IMR-90 (cell line): ENCODE measurements at regions not wholly inside any gene's neighbourhood (a gene's known extent, or its start where the extent isn't known, plus 50 kb on each side); places are given as distances from the start of the nearest gene placed in this dataset.
"Not testable (repeated sequence)": the region's sequence is repeated elsewhere in the genome, so short reads cannot be mapped to it uniquely, and the experiment has no call there.

Source experiments
- ATAC-seq: fragments of 200-7000 bp; cut with Tn5 transposase; 2 replicates; pipeline ENCODE4 v1.9.1; 2020; ENCODE audit warnings: low read depth, mild to moderate bottlenecking, moderate library complexity
- BruUV-seq: library from RNA; stranded (reverse); fragments of 400-500 nt; replicated peaks from 2 replicates; lab custom pipeline; 2021; lab: Mats Ljungman, UMichigan
- CTCF ChIA-PET: fragments of 300-600 bp; formaldehyde crosslinking; extraction: SDS; loops from one replicate; lab custom pipeline; 2021; ENCODE audit warnings: antibody characterized with exemption; lab: Yijun Ruan, JAX
- POLR2A ChIA-PET: fragments of 300-600 bp; sonication (Branson Sonifier 250); formaldehyde crosslinking; loops from one replicate; lab custom pipeline; 2022; ENCODE audit warnings: antibody characterized with exemption; ENCODE audit not compliant: unreplicated experiment; lab: Charles Lee
- DNase-seq: peaks from one replicate; pipeline ENCODE4 v3.0.0; 2013
- H2AFZ ChIP-seq: replicated peaks from 2 replicates; pipeline ENCODE3; 2013; ENCODE audit warnings: low read length, mild to moderate bottlenecking; ENCODE audit not compliant: poor library complexity
- H2AK5ac ChIP-seq: 2 replicates; pipeline ENCODE4 v1.6.1; 2013; ENCODE audit warnings: low read depth, low read length, inconsistent platforms
- H2AK9ac ChIP-seq: replicated peaks from 2 replicates; pipeline ENCODE3; 2013; ENCODE audit warnings: mild to moderate bottlenecking, low read depth, low read length, moderate library complexity; ENCODE audit not compliant: poor library complexity
- H2BK120ac ChIP-seq: 2 replicates; pipeline ENCODE4 v1.6.1; 2013; ENCODE audit warnings: low read depth, low read length, inconsistent platforms
- H2BK15ac ChIP-seq: 3 replicates; pipeline ENCODE4 v1.6.1; 2013; ENCODE audit warnings: low read depth, low read length, inconsistent platforms
- H2BK20ac ChIP-seq: 2 replicates; pipeline ENCODE4 v1.6.1; 2013; ENCODE audit warnings: low read depth, mild to moderate bottlenecking, inconsistent platforms, low read length, moderate library complexity
- H2BK5ac ChIP-seq: 2 replicates; pipeline ENCODE4 v1.6.1; 2013; ENCODE audit warnings: mild to moderate bottlenecking, low read depth, low read length, inconsistent platforms; ENCODE audit not compliant: poor library complexity, severe bottlenecking
- H3K14ac ChIP-seq: replicated peaks from 2 replicates; pipeline ENCODE4 v1.6.1; 2013; ENCODE audit warnings: low read depth, low read length, inconsistent platforms
- H3K18ac ChIP-seq: 2 replicates; pipeline ENCODE4 v1.6.1; 2013; ENCODE audit warnings: low read depth, low read length, control low read depth
- H3K23ac ChIP-seq: 2 replicates; pipeline ENCODE4 v1.6.1; 2013; ENCODE audit warnings: low read depth, low read length, inconsistent platforms
- H3K27ac ChIP-seq: 2 replicates; pipeline ENCODE4 v1.5.1; 2013; ENCODE audit warnings: mild to moderate bottlenecking, control low read depth, low read length; ENCODE audit not compliant: insufficient read depth
- H3K27me3 ChIP-seq: 2 replicates; pipeline ENCODE4 v1.6.1; 2013; ENCODE audit warnings: low read length; ENCODE audit not compliant: control insufficient read depth, insufficient read depth
- H3K36me3 ChIP-seq: 2 replicates; pipeline ENCODE4 v1.6.1; 2013; ENCODE audit warnings: low read length, mixed read lengths; ENCODE audit not compliant: control insufficient read depth, insufficient read depth
- H3K4ac ChIP-seq: 2 replicates; pipeline ENCODE4 v1.6.1; 2013; ENCODE audit warnings: low read depth, low read length, inconsistent platforms
- H3K4me1 ChIP-seq: 2 replicates; pipeline ENCODE4 v1.6.1; 2013; ENCODE audit warnings: low read length, mixed read lengths; ENCODE audit not compliant: control insufficient read depth, insufficient read depth
- H3K4me2 ChIP-seq: 2 replicates; pipeline ENCODE4 v1.6.1; 2013; ENCODE audit warnings: low read depth, mild to moderate bottlenecking, control low read depth, low read length, moderate library complexity
- H3K4me3 ChIP-seq: 2 replicates; pipeline ENCODE4 v1.5.1; 2013; ENCODE audit warnings: low read depth, mild to moderate bottlenecking, control low read depth, low read length, moderate library complexity; ENCODE audit not compliant: insufficient read depth
- H3K56ac ChIP-seq: 2 replicates; pipeline ENCODE4 v1.6.1; 2013; ENCODE audit warnings: low read length, inconsistent platforms; ENCODE audit not compliant: insufficient read depth; ENCODE audit errors: extremely low read depth
- H3K79me1 ChIP-seq, 2 experiments: 2 replicates each; pipeline ENCODE4 v1.6.1; 2013; ENCODE audit warnings: low read length in 2 of 2, inconsistent platforms in 1 of 2, low read depth in 1 of 2
- H3K9ac ChIP-seq: 2 replicates; pipeline ENCODE4 v1.6.1; 2013; ENCODE audit warnings: low read depth, low read length, control low read depth
- H3K9me1 ChIP-seq: 2 replicates; pipeline ENCODE4 v1.6.1; 2013; ENCODE audit warnings: low read length, inconsistent platforms; ENCODE audit not compliant: insufficient read depth
- H3K9me3 ChIP-seq: 2 replicates; pipeline ENCODE4 v1.6.1; 2013; ENCODE audit warnings: low read length; ENCODE audit not compliant: control insufficient read depth, insufficient read depth
- H4K20me1 ChIP-seq: 2 replicates; pipeline ENCODE4 v1.6.1; 2013; ENCODE audit warnings: low read length, inconsistent platforms; ENCODE audit not compliant: insufficient read depth
- H4K5ac ChIP-seq: 2 replicates; pipeline ENCODE4 v1.6.1; 2013; ENCODE audit warnings: mild to moderate bottlenecking, low read depth, low read length, control low read depth
- H4K8ac ChIP-seq, 2 experiments: 2 replicates each; pipeline ENCODE4 v1.6.1; 2013; ENCODE audit warnings: low read depth in 2 of 2, low read length in 2 of 2, control low read depth in 1 of 2, inconsistent platforms in 1 of 2
- H4K91ac ChIP-seq: 2 replicates; pipeline ENCODE4 v1.6.1; 2013; ENCODE audit warnings: low read depth, low read length, inconsistent platforms; ENCODE audit not compliant: insufficient read depth
- WGBS, 2 experiments: methylation state at CpG; one replicate each; pipeline versions ENCODE4 v1.1.5 to v1.1.7; 2013; ENCODE audit warnings: missing lambda C conversion rate in 2 of 2; ENCODE audit not compliant: insufficient read length in 1 of 2; ENCODE audit errors: extremely low coverage in 2 of 2; 5-methylcytosine and 5-hydroxymethylcytosine counted together
- dilution Hi-C: fragments of 300-500 bp; cut with HindIII; formaldehyde crosslinking; loops from one replicate; pipeline ENCODE4 v1.14.3; 2018; ENCODE audit warnings: low sequenced_read_pairs; ENCODE audit not compliant: unreplicated experiment
- in situ Hi-C: fragments of 300-500 bp; cut with MboI; formaldehyde crosslinking; loops from 3 replicates; pipeline ENCODE4 v1.14.3; 2019; ENCODE audit warnings: low sequenced_read_pairs, inconsistent platforms, mixed read lengths
- intact Hi-C: fragments of 100-400 bp; cut with micrococcal nuclease; formaldehyde crosslinking; loops from 2 replicates; pipeline ENCODE4 v1.10.0; 2022

DNA sequence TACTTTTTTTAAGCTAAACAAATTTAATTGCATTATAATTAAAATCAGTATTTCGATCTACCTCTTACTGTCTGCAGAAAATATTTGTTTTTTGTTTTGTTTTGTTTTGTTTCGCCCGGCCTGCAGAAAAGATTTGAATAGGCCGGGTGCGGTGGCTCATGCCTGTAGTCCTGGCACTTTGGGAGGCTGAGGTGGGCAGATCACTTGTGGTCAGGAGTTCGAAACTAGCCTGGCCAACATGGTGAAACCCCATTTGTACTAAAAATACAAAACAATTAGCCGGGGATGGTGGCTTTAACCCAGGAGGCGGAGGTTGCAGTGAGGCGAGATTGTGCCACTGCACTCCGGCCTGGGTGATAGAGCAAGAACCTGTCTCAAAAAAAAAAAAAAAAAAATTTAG lies 134.8 kb downstream of the ANAPC4 start:
- no CpG with 5 or more reads among the region's 10 CpGs for WGBS, 2 experiments
- H3K4me1 ChIP-seq, ATAC-seq, H2BK120ac ChIP-seq, BruUV-seq, H3K27ac ChIP-seq, H3K9me3 ChIP-seq, intact Hi-C loops, H2AK9ac ChIP-seq, H2AK5ac ChIP-seq, H3K27me3 ChIP-seq, H2BK5ac ChIP-seq, H3K23ac ChIP-seq, H4K8ac ChIP-seq, H3K56ac ChIP-seq, H3K79me1 ChIP-seq, in situ Hi-C loops, H3K9me1 ChIP-seq, H4K91ac ChIP-seq, H3K14ac ChIP-seq, H3K4me2 ChIP-seq, H3K4ac ChIP-seq, H2BK15ac ChIP-seq, H4K5ac ChIP-seq, H3K4me3 ChIP-seq, H3K36me3 ChIP-seq, dilution Hi-C loops, POLR2A ChIA-PET, H2AFZ ChIP-seq, H2BK20ac ChIP-seq, H4K20me1 ChIP-seq, H3K9ac ChIP-seq, H3K18ac ChIP-seq, DNase-seq: not testable (repeated sequence)
- CTCF ChIA-PET: interaction anchor here (0.6 kb wide), 1 partner anchor 501 kb away, joined by 4 read pairs; no protein-coding TSS in a partner anchor
